Smooth muscle cell (in vitro differentiated cells): ENCODE measurements at regions not wholly inside any gene's neighbourhood (a gene's known extent, or its start where the extent isn't known, plus 50 kb on each side); places are given as distances from the start of the nearest gene placed in this dataset.

Experiments used
- DNase-seq: peaks from one replicate; lab custom pipeline; 2025; ENCODE audit not compliant: unreplicated experiment; lab: John Stamatoyannopoulos, UW
- H2AFZ ChIP-seq: fragments of 200-600 bp; sonication (generic); 2 replicates; pipeline ENCODE4 v1.6.0; 2016; ENCODE audit warnings: antibody characterized with exemption, low read depth, mild to moderate bottlenecking
- H3F3A ChIP-seq: fragments of 200-600 bp; sonication (generic); 2 replicates; pipeline ENCODE4 v1.6.0; 2017; ENCODE audit warnings: antibody characterized with exemption, low read depth
- H3K27ac ChIP-seq: fragments of 200-600 bp; sonication (generic); 2 replicates; pipeline ENCODE4 v1.5.1; 2016; ENCODE audit warnings: low read depth, mild to moderate bottlenecking
- H3K27me3 ChIP-seq: fragments of 200-600 bp; sonication (generic); 2 replicates; pipeline ENCODE4 v1.6.1; 2016; ENCODE audit warnings: low read depth, mild to moderate bottlenecking
- H3K36me3 ChIP-seq: fragments of 200-600 bp; sonication (generic); 2 replicates; pipeline ENCODE4 v1.5.1; 2016; ENCODE audit warnings: low read depth
- H3K4me1 ChIP-seq: fragments of 200-600 bp; sonication (generic); 2 replicates; pipeline ENCODE4 v1.5.1; 2016; ENCODE audit warnings: low read depth
- H3K4me2 ChIP-seq: fragments of 200-600 bp; sonication (generic); 2 replicates; pipeline ENCODE4 v1.6.0; 2016; ENCODE audit warnings: mild to moderate bottlenecking
- H3K4me3 ChIP-seq: fragments of 200-600 bp; sonication (generic); 2 replicates; pipeline ENCODE4 v1.5.1; 2016; ENCODE audit warnings: mild to moderate bottlenecking
- H3K79me2 ChIP-seq: fragments of 200-600 bp; sonication (generic); 2 replicates; pipeline ENCODE4 v1.6.0; 2016; ENCODE audit warnings: low read depth, mild to moderate bottlenecking
- H3K9ac ChIP-seq: fragments of 200-600 bp; sonication (generic); 2 replicates; pipeline ENCODE4 v1.6.0; 2016; ENCODE audit warnings: low read depth
- H3K9me3 ChIP-seq: fragments of 200-600 bp; sonication (generic); replicated peaks from 2 replicates; pipeline ENCODE4 v1.5.1; 2016; ENCODE audit warnings: low read depth
- H4K20me1 ChIP-seq: fragments of 200-600 bp; sonication (generic); 2 replicates; pipeline ENCODE4 v1.6.0; 2016; ENCODE audit warnings: low read depth
- CTCF ChIP-seq: fragments of 200-600 bp; sonication (generic); IDR thresholded peaks from 2 replicates; pipeline ENCODE4 v1.5.1; 2017; ENCODE audit warnings: borderline replicate concordance, mild to moderate bottlenecking, antibody characterized with exemption; ENCODE audit not compliant: insufficient read depth, poor library complexity, severe bottlenecking
- WGBS: methylation state at CpG from one replicate; pipeline ENCODE4 v1.1.7; 2016; ENCODE audit warnings: low lambda C conversion rate; 5-methylcytosine and 5-hydroxymethylcytosine counted together

- no peaks in the 10 kb centered on the region for H3K4me1 ChIP-seq
Observed at GRCh38 chr6:149190224-149190831, 127.2 kb upstream of the TAB2 start.

DNA sequence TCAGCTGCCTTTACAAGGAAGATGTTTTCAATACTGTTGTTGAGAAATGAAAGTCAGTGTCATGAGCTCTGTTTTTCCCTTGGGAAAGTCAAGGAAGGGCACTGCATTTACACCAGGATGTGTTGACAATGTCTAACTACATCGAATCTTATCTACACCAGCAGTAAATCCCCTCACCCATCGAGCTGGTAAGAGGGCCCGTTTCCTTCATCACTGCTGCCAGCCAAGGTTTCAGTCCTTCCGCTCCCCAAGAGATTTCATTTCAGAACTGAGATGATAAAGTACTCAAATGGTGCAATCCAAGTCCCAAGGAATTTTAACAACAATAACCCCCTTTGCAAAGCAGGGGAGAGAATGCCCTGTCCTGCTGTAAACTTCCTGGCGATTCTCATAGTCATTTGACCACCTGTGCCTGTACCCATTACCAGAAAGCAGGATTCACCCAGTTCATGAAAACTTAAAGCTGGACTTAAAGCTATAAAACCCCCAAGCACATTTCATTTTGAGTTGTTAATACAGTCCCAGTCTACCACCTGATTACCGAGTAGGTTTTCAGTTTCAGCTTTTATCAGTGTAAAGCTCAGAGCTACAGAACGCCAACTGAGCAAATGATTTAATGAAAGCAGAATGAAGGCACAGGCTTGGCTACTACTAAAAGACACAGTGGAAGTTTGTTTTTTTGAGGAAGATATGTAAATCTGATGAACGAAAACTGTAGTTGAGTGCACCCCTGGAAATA, 122.5 kb upstream of the TAB2 start:
- Histone ChIP-seq H4K20me1 (no peaks in the 10 kb centered on the region), H3F3A (no peaks in the 10 kb centered on the region), H3K27ac (no peak overlapping the region), H3K36me3 (no peaks in the 10 kb centered on the region), H3K4me2 (no peak overlapping the region), H3K4me3 (no peak overlapping the region), H3K79me2 (no peaks in the 10 kb centered on the region), H3K27me3 (peaks cover 5% of the 10 kb centered on the region), H3K9me3 (no peaks in the 10 kb centered on the region), H3K9ac (no peak overlapping the region), H2AFZ (no peak overlapping the region), H3K4me1 (no peaks in the 10 kb centered on the region)
- no peak for TF ChIP-seq CTCF
- WGBS = 43% methylated on average over 8 of the region's 8 CpGs
- DNase-seq = no peak

More at GRCh38 chr6:149190224-149190831, 127.2 kb upstream of the TAB2 start:
- H3K36me3 ChIP-seq = no peaks in the 10 kb centered on the region
- no peak for DNase-seq
- TF ChIP-seq CTCF = no peak
- H3K4me2 ChIP-seq = no peak overlapping the region
- H3K27me3 ChIP-seq = peaks cover 5% of the 10 kb centered on the region
- no peak overlapping the region for H2AFZ ChIP-seq
- no peaks in the 10 kb centered on the region for H4K20me1 ChIP-seq
- H3K9ac ChIP-seq = no peak overlapping the region
- no peaks in the 10 kb centered on the region for H3K79me2 ChIP-seq
- WGBS = 68% methylated on average over 1 of the region's 1 CpG
- H3K9me3 ChIP-seq = no peaks in the 10 kb centered on the region
- H3K27ac ChIP-seq = no peak overlapping the region
- no peaks in the 10 kb centered on the region for H3F3A ChIP-seq
- no peak overlapping the region for H3K4me3 ChIP-seq

- 80% methylated on average over 3 of the region's 3 CpGs for WGBS
Observed at GRCh38 chr6:149196091-149196490, 121.4 kb upstream of the TAB2 start.

More at GRCh38 chr6:149196091-149196490, 121.4 kb upstream of the TAB2 start:
- H3K4me2 ChIP-seq = no peak overlapping the region
- no peak overlapping the region for H3K27ac ChIP-seq
- no peak overlapping the region for H3K9ac ChIP-seq
- no peak overlapping the region for H3K4me3 ChIP-seq
- H3K4me1 ChIP-seq = peaks cover under 1% of the 10 kb centered on the region
- no peak for DNase-seq
- TF ChIP-seq CTCF = no peak
- no peaks in the 10 kb centered on the region for H3K79me2 ChIP-seq
- H3K36me3 ChIP-seq = no peaks in the 10 kb centered on the region
- no peaks in the 10 kb centered on the region for H3F3A ChIP-seq
- H3K27me3 ChIP-seq = peaks cover 3% of the 10 kb centered on the region
- no peaks in the 10 kb centered on the region for H3K9me3 ChIP-seq
- no peak overlapping the region for H2AFZ ChIP-seq
- no peaks in the 10 kb centered on the region for H4K20me1 ChIP-seq
